BLaER1 treated with 17β-estradiol and CSF1 and Interleukin-3, amounts not matched to agents 10 nM and 100 nM (cell line): ENCODE measurements at regions not wholly inside any gene's neighbourhood (a gene's known extent, or its start where the extent isn't known, plus 50 kb on each side); places are given as distances from the start of the nearest gene placed in this dataset.

Experiments
- H3K27ac ChIP-seq, 11 experiments: shearing (Covaris generic); formaldehyde crosslinking; 2 replicates each; pipeline ENCODE4 v1.8.1; 2022
- H3K27me3 ChIP-seq, 11 experiments: shearing (Covaris generic); formaldehyde crosslinking; 2 replicates each; pipeline ENCODE4 v1.8.1; 2022
- H3K36me3 ChIP-seq, 11 experiments: shearing (Covaris generic); formaldehyde crosslinking; 2 replicates each; pipeline ENCODE4 v1.8.1; 2022
- H3K4me1 ChIP-seq, 10 experiments: shearing (Covaris generic); formaldehyde crosslinking; 2 replicates each; pipeline ENCODE4 v1.8.1; 2022
- H3K4me2 ChIP-seq, 11 experiments: shearing (Covaris generic); formaldehyde crosslinking; 2 replicates each; pipeline ENCODE4 v1.8.1; 2022
- H3K4me3 ChIP-seq, 10 experiments: shearing (Covaris generic); formaldehyde crosslinking; 2 replicates each; pipeline ENCODE4 v1.8.1; 2022
- H3K9ac ChIP-seq, 11 experiments: shearing (Covaris generic); formaldehyde crosslinking; 2 replicates each; pipeline ENCODE4 v1.8.1; 2022
- H3K9me3 ChIP-seq, 11 experiments: shearing (Covaris generic); formaldehyde crosslinking; replicated peaks in 1 of 11; 2 replicates each; pipeline ENCODE4 v1.8.1; 2022
- H4K20me1 ChIP-seq, 11 experiments: shearing (Covaris generic); formaldehyde crosslinking; 2 replicates each; pipeline ENCODE4 v1.8.1; 2022
- Cebpa-rat ChIP-seq, 11 experiments: shearing (Covaris generic); IDR thresholded peaks; 2 replicates each; pipeline ENCODE4 v1.8.1; 2022

DNA sequence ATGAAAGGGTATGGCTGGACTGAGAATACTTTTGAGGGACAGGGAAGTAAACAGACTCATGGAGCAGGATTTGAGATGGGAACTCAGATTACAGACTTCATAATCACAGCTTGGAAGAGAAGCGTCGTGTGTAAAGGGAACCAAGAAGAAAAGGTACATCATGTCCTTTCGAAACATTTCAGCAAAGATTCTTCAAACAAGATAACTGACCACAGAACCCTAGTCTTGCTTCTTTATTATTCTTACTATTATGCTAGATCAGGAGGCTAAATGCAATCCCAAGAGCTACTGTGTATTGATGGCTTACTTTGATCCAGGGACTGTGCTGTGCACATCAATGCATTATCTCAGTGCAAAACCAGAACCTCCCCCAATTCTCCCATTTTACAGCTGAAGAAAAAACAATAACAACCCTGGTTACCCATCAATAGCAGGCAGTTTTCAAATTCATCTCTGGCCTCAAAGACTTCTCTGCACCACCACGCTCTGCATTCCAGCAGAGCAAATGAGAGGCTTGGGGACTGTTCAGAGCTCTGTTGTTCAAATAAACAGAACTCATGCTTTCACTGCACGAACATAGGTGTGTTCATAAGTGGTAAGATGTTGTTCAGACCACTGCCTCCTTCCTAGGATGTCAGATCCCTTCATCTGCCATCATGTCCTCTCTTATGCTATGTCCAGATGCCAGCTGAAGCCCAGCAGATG lies 104.8 kb upstream of the NAV2 start:
- H3K27ac ChIP-seq, result no peak overlapping the region
- H4K20me1 ChIP-seq, result no peaks in the 10 kb centered on the region
- TF ChIP-seq Cebpa-rat (IDR thresholded peaks at IDR 0.05), result no peak
- H3K4me3 ChIP-seq, result no peak overlapping the region
- H3K4me2 ChIP-seq, result peak overlapping the region in 3 of 11 experiments; percentile 9 to 29 (median 10); a peak in 3 of 22 replicates
- H3K9me3 ChIP-seq, result peaks cover 36 to 55% (median 48%) of the 10 kb centered on the region in 11 experiments
- H3K27me3 ChIP-seq, result no peaks in the 10 kb centered on the region
- no peaks in the 10 kb centered on the region; a peak in 1 of 22 replicates for H3K36me3 ChIP-seq
- no peak overlapping the region for H3K9ac ChIP-seq
- peaks cover 0 to 20% (median 8%) of the 10 kb centered on the region in 10 experiments; a peak in 13 of 20 replicates for H3K4me1 ChIP-seq

DNA sequence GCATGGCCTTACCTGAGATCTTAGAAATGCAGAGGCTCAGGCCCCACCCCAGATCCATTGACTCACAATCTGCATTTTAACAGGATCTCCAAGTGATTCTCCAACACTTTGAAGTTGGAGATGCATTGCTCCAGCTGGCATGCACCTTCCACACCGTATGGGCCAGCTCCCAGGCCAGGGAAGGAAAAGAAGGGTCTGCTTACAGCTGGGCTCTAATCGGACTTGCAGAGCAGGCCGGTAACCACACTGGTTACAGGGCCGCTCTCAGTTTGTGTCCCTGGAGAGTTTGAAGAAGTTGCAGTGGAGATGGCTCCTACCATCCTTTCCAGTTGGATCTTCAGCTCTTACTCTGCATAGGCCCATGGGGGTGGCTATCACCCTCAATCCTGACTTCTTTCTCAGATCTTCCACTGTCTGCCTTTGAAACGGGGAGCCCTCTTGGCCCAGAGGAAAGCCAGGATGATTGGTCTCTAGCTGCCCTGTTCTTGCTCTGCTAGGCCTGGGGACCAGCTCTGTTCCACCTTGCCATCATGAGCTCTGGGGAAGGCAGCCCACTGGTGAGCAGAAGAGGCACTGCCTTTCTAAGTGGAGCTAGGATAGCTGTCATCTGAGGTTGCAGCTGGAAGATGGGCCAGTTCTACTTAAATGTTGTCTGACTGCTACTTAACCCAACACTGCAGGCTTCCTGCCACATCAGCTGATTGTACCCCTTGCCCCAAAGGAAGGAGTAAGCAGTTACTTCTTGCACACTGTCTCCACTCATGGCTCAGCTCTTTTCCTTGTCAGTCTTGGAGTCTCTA lies 105.6 kb upstream of the NAV2 start:
- Histone ChIP-seq H3K4me3 (no peak overlapping the region), H3K9ac (no peak overlapping the region), H3K4me1 (peaks cover 0 to 20% (median 8%) of the 10 kb centered on the region in 10 experiments; a peak in 13 of 20 replicates), H3K4me2 (peak overlapping the region in 3 of 11 experiments; percentile 9 to 38 (median 10); a peak in 3 of 22 replicates), H3K27me3 (no peaks in the 10 kb centered on the region), H3K36me3 (no peaks in the 10 kb centered on the region; a peak in 1 of 22 replicates), H4K20me1 (no peaks in the 10 kb centered on the region), H3K9me3 (peaks cover 28 to 55% (median 48%) of the 10 kb centered on the region in 11 experiments), H3K27ac (no peak overlapping the region)
- no peak for TF ChIP-seq Cebpa-rat (IDR thresholded peaks at IDR 0.05)

DNA sequence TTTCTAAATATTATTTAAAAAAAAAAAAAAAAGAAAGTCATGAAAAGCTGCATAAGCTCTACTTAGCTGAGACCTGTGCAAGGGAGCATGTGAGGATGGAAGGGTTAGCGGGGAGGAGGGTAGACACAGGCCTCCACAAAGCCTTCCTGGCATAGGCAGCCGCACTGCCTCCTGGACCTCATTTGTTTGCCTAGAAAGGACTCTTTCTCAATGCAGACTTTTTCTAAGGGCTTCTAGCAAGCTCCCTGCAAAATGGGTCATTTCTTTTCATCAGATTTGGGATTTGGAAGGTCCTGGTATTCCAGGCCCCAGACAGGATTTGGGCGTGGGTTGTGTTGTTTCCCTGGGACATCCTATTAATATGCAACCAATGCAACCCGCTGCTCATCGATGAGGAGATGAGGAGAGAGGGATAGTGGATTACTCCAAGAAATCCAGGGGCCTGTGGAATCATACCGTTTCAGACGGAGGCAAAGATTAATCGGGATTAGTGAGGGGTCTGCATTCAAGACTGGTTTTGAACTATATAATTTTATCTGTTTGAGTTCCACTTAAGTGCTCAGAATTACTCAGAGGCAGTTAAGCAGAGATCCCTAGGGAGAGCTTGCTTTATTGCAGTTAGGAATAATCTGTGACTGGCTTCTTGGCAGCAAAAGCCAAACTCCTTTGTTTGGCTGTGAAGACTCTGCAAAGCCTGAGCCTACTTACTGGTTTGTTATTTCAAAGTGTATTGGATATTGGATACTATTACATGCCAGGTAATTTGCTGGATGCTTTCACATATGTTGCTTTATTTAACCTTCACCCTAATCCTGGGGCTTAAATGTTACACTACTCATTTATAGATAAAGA lies 106.9 kb upstream of the NAV2 start:
- TF ChIP-seq Cebpa-rat (IDR thresholded peaks at IDR 0.05), result no peak
- no peak overlapping the region for H3K9ac ChIP-seq
- H3K27me3 ChIP-seq, result no peaks in the 10 kb centered on the region
- peaks cover 15 to 46% (median 40%) of the 10 kb centered on the region in 11 experiments; a peak in 21 of 22 replicates for H3K9me3 ChIP-seq
- no peaks in the 10 kb centered on the region for H4K20me1 ChIP-seq
- H3K27ac ChIP-seq, result no peak overlapping the region
- no peaks in the 10 kb centered on the region for H3K36me3 ChIP-seq
- H3K4me2 ChIP-seq, result peak overlapping the region in 7 of 11 experiments; percentile 11 to 52 (median 37); a peak in 12 of 22 replicates
- no peak overlapping the region for H3K4me3 ChIP-seq
- H3K4me1 ChIP-seq, result peaks cover 0 to 20% (median 8%) of the 10 kb centered on the region in 10 experiments; a peak in 13 of 20 replicates

DNA sequence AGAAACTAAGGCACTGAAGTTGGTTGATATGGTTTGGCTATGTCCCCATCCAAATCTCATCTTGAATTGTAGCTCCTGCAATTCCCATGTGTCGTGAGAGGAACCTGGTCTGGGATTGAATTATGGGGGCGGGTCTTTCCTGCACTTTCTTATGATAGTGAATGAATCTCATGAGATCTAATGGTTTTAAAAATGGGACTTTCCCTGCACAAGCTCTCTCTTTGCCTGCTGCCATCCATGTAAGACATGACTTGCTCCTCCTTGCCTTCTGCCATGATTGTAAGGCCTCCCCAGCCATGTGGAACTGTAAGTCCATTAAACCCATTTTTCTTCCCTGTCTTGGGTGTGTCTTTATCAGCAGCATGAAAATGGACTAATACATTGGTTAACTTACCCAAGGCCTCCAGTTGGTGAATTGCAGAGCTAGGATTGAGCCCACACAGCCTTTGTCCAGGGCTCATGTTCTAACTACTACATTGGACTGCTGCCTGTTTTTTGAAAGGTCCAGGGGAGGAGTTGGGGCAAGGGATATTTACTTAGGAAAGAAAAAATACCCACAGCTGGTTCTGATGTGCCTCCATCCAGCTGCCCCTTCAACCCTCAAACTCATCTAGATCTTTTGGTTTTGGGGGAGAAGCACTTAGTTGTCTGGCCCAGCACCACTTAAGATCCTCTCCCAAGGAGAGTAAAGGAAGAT lies 107.8 kb upstream of the NAV2 start:
- Histone ChIP-seq H3K4me1 (peaks cover 0 to 20% (median 8%) of the 10 kb centered on the region in 10 experiments; a peak in 13 of 20 replicates), H4K20me1 (no peaks in the 10 kb centered on the region), H3K9ac (no peak overlapping the region), H3K4me2 (no peak overlapping the region), H3K36me3 (no peaks in the 10 kb centered on the region), H3K4me3 (no peak overlapping the region), H3K27me3 (no peaks in the 10 kb centered on the region), H3K27ac (no peak overlapping the region), H3K9me3 (peaks cover 13 to 39% (median 35%) of the 10 kb centered on the region in 11 experiments; a peak in 21 of 22 replicates)
- no peak for TF ChIP-seq Cebpa-rat (IDR thresholded peaks at IDR 0.05)

DNA sequence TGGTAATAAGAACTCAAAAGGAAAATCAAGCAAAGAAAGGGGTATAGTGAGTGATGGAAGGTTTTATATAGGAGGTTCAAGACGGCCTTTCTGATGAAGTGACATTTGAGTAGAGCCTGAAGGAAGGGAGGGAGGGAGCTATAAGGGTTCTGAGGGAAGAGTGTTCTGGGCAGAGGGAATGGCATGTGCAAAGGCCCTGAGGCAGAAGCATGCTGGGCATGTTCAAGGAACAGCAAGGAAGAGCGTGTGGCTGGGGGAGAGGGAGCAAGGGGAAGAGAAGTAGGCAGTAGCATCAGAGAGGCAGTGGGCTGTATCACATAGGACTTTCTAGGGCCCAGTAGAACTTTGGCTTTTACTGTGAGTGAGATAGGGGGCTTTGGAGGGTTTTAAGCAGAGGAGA lies 108.9 kb upstream of the NAV2 start:
- Histone ChIP-seq H3K4me1 (peaks cover 0 to 20% (median 8%) of the 10 kb centered on the region in 10 experiments; a peak in 13 of 20 replicates), H3K27me3 (no peaks in the 10 kb centered on the region), H3K4me2 (no peak overlapping the region), H3K4me3 (no peak overlapping the region), H3K9me3 (peaks cover 13 to 39% (median 35%) of the 10 kb centered on the region in 11 experiments; a peak in 21 of 22 replicates), H3K9ac (no peak overlapping the region), H4K20me1 (no peaks in the 10 kb centered on the region), H3K27ac (no peak overlapping the region), H3K36me3 (no peaks in the 10 kb centered on the region)
- no peak for TF ChIP-seq Cebpa-rat (IDR thresholded peaks at IDR 0.05)

DNA sequence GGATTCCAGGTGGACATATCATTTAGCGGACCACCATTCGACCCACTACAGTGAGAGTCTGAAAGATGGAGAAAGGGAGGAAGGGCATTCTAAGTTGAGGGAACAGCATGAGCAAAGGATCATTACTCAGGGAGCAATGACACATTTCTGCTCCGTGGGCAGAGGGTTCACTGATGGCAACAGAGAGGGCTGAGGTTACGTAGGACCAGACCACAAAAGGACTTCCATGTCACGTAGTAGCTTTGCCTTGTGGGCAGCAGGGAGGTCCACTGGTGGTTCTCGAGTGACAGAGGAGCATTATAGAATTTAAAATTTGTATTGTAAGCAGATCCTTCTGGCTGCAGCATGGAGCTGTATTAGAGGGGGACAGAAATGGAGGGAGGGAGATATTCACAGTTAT lies 109.7 kb upstream of the NAV2 start:
- no peaks in the 10 kb centered on the region for H3K27me3 ChIP-seq
- no peaks in the 10 kb centered on the region for H3K36me3 ChIP-seq
- H4K20me1 ChIP-seq, result no peaks in the 10 kb centered on the region; a peak in 1 of 22 replicates
- H3K4me2 ChIP-seq, result no peak overlapping the region
- peaks cover 0 to 20% (median 8%) of the 10 kb centered on the region in 10 experiments; a peak in 12 of 20 replicates for H3K4me1 ChIP-seq
- H3K9ac ChIP-seq, result no peak overlapping the region
- H3K9me3 ChIP-seq, result peaks cover 13 to 39% (median 35%) of the 10 kb centered on the region in 11 experiments; a peak in 21 of 22 replicates
- no peak overlapping the region for H3K4me3 ChIP-seq
- H3K27ac ChIP-seq, result no peak overlapping the region
- TF ChIP-seq Cebpa-rat (IDR thresholded peaks at IDR 0.05), result no peak

DNA sequence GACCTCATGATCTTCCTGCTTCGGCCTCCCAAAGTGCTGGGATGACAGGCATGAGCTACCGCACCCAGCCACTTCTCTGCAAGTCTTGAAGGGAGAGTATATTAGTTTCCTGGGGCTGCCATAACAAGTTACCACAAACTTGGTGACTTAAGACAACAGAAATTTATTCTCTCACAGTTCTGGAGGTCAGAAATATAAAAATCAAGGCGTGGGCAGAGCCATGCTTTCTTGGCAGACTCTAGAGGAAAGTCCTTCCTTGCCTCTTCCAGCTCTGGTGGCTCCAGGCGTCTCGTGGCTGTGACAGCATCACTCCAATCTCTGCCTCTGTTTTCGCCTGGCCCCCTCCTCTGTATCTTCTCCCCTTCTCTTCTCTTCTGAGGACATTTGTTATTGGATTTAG lies 110.2 kb upstream of the NAV2 start:
- no peak for TF ChIP-seq Cebpa-rat (IDR thresholded peaks at IDR 0.05)
- peaks cover 0 to 20% (median 8%) of the 10 kb centered on the region in 10 experiments; a peak in 12 of 20 replicates for H3K4me1 ChIP-seq
- H3K36me3 ChIP-seq, result no peaks in the 10 kb centered on the region
- H3K4me2 ChIP-seq, result no peak overlapping the region
- H3K4me3 ChIP-seq, result no peak overlapping the region
- H3K9ac ChIP-seq, result no peak overlapping the region
- H3K27me3 ChIP-seq, result no peaks in the 10 kb centered on the region
- no peak overlapping the region for H3K27ac ChIP-seq
- no peaks in the 10 kb centered on the region; a peak in 1 of 22 replicates for H4K20me1 ChIP-seq
- H3K9me3 ChIP-seq, result peaks cover 13 to 39% (median 35%) of the 10 kb centered on the region in 11 experiments; a peak in 21 of 22 replicates

DNA sequence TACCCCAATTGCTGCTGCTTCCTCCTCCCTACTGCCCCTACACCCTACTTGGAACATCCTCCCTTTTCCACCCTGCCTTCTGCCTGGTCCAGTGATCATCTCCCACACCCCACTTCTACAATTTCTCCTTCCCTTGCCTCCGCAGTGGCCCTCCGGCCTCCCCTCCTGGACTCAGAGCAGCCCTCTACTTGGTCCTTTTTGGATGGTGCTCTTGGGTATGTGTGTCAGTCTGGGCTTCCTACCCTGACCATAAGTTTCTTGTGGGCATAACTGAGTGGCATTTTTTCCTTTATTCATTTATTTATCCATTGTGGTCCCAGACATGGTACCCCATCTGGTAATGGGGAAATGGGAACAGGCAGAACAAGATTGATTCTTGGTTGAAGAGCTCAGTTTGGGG lies 111.4 kb upstream of the NAV2 start:
- no peak overlapping the region for H3K9ac ChIP-seq
- TF ChIP-seq Cebpa-rat (IDR thresholded peaks at IDR 0.05), result no peak
- no peaks in the 10 kb centered on the region; a peak in 1 of 22 replicates for H4K20me1 ChIP-seq
- H3K27me3 ChIP-seq, result no peaks in the 10 kb centered on the region
- H3K4me2 ChIP-seq, result no peak overlapping the region
- peaks cover 3 to 15% (median 13%) of the 10 kb centered on the region in 10 experiments; a peak in 16 of 20 replicates for H3K4me1 ChIP-seq
- no peak overlapping the region for H3K4me3 ChIP-seq
- H3K9me3 ChIP-seq, result peaks cover 13 to 39% (median 35%) of the 10 kb centered on the region in 11 experiments; a peak in 21 of 22 replicates
- H3K27ac ChIP-seq, result no peak overlapping the region
- no peaks in the 10 kb centered on the region for H3K36me3 ChIP-seq
